ENCODE measurements at regions not wholly inside any gene's neighbourhood (a gene's known extent, or its start where the extent isn't known, plus 50 kb on each side); places are given as distances from the start of the nearest gene placed in this dataset.
"Not testable (repeated sequence)": the region's sequence is repeated elsewhere in the genome, so short reads cannot be mapped to it uniquely, and the experiment has no call there.

GRCh38 chr3:125831005-125831750 lies 137.8 kb upstream of the ROPN1B start:
- not testable (repeated sequence) for TF ChIP-seq CTCF (conservative IDR thresholded peaks at IDR 0.05; ENCODE audit: low read depth, low read length); EZH2 (IDR thresholded peaks at IDR 0.05; ENCODE audit: borderline replicate concordance, low read depth, low read length, poor library complexity, severe bottlenecking)

Measured in A673 (cell line).